NAMALWA (cell line): ENCODE measurements at regions not wholly inside any gene's neighbourhood (a gene's known extent, or its start where the extent isn't known, plus 50 kb on each side); places are given as distances from the start of the nearest gene placed in this dataset.
A peak's percentile ranks its signal among the peaks of the same experiment; 100 is the strongest.

ENCODE experiments used
- DNase-seq: peaks from one replicate; pipeline ENCODE4 v3.0.0-alpha.2; 2015; ENCODE audit warnings: low spot score

- DNase-seq, result no peak
Observed at GRCh38 chr4:35541146-35541887, 703.0 kb downstream of the ARAP2 start.

GRCh38 chr4:35541888-35542213, 702.5 kb downstream of the ARAP2 start:
- DNase-seq, result no peak

GRCh38 chr4:35548921-35549320, 695.4 kb downstream of the ARAP2 start:
- peak; percentile 3 for DNase-seq

GRCh38 chr4:35556387-35556786, 687.9 kb downstream of the ARAP2 start:
- DNase-seq, result no peak

GRCh38 chr4:35559559-35560365, 684.6 kb downstream of the ARAP2 start:
- peak; percentile 9 for DNase-seq

- DNase-seq, result no peak
Observed at GRCh38 chr4:35562861-35563260, 681.5 kb downstream of the ARAP2 start.

- no peak for DNase-seq
Observed at GRCh38 chr4:35565640-35566039, 678.7 kb downstream of the ARAP2 start.

GRCh38 chr4:35591035-35591434, 653.3 kb downstream of the ARAP2 start:
- DNase-seq, result no peak

- DNase-seq, result no peak
Observed at GRCh38 chr4:35604252-35604651, 640.1 kb downstream of the ARAP2 start.

- no peak for DNase-seq
Observed at GRCh38 chr4:35604724-35605123, 639.6 kb downstream of the ARAP2 start.

GRCh38 chr4:35608205-35608604, 636.1 kb downstream of the ARAP2 start:
- no peak for DNase-seq

- no peak for DNase-seq
Observed at GRCh38 chr4:35614120-35614519, 630.2 kb downstream of the ARAP2 start.

GRCh38 chr4:35639929-35640328, 604.4 kb downstream of the ARAP2 start:
- DNase-seq, result no peak

- no peak for DNase-seq
Observed at GRCh38 chr4:35643661-35644060, 600.7 kb downstream of the ARAP2 start.

- no peak for DNase-seq
Observed at GRCh38 chr4:35644591-35644990, 599.7 kb downstream of the ARAP2 start.

- no peak for DNase-seq
Observed at GRCh38 chr4:35649011-35649410, 595.3 kb downstream of the ARAP2 start.

- DNase-seq, result no peak
Observed at GRCh38 chr4:35649778-35650177, 594.5 kb downstream of the ARAP2 start.

GRCh38 chr4:35652197-35652596, 592.1 kb downstream of the ARAP2 start:
- DNase-seq, result no peak

- no peak for DNase-seq
Observed at GRCh38 chr4:35653451-35653850, 590.9 kb downstream of the ARAP2 start.

GRCh38 chr4:35673137-35673536, 571.2 kb downstream of the ARAP2 start:
- DNase-seq, result no peak

GRCh38 chr4:35684755-35685154, 559.6 kb downstream of the ARAP2 start:
- no peak for DNase-seq

GRCh38 chr4:35689870-35690269, 554.4 kb downstream of the ARAP2 start:
- no peak for DNase-seq

GRCh38 chr4:35690271-35690670, 554.0 kb downstream of the ARAP2 start:
- DNase-seq, result no peak

- no peak for DNase-seq
Observed at GRCh38 chr4:35695003-35695402, 549.3 kb downstream of the ARAP2 start.
